ENCODE measurements at regions not wholly inside any gene's neighbourhood (a gene's known extent, or its start where the extent isn't known, plus 50 kb on each side); places are given as distances from the start of the nearest gene placed in this dataset.

DNA sequence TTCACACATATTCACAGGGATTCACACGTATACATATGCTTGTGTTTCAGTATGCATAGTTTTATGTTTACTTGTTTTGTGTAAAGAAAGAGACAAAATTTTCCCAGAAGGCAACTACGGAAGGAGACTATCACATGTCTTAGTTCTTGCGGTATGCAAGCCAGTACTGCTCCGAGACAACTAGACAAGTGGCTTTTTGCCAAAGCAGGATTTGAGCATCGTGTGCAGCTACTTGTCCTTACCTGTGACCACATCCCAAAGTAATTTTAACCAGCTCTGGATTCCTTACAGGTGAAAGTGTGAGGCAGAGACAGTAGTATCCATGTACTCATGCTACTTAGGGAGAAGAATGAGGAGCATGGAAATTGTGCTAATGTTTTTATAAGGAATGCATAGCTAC lies 591.4 kb upstream of the NR2F2 start:
- Histone ChIP-seq H3K36me3 (ENCODE audit: insufficient read depth, low read length) (no peaks in the 10 kb centered on the region), H3K4me3 (ENCODE audit: low read depth in 1 of 2, low read length in 2 of 2) (no peak overlapping the region), H3K79me2 (ENCODE audit: insufficient read depth, low read length) (no peaks in the 10 kb centered on the region), H2AFZ (ENCODE audit: low read depth, low read length) (no peak overlapping the region), H3K9me3 (ENCODE audit: insufficient read depth, low read length, severe bottlenecking) (no peaks in the 10 kb centered on the region), H3K27ac (ENCODE audit: low read length) (no peak overlapping the region), H3K4me2 (ENCODE audit: insufficient read depth, low read length) (no peak overlapping the region), H3K27me3 (ENCODE audit: insufficient read depth, low read length, poor library complexity) (no peaks in the 10 kb centered on the region), H4K20me1 (ENCODE audit: insufficient read depth, low read length) (no peaks in the 10 kb centered on the region), H3K4me1 (ENCODE audit: insufficient read depth, low read length) (peaks cover 33% of the 10 kb centered on the region), H3K9ac (ENCODE audit: low read depth, low read length) (no peak overlapping the region)
- DNase-seq = no peak
- no peak for TF ChIP-seq EZH2 (IDR thresholded peaks at IDR 0.05; ENCODE audit: borderline replicate concordance, low read depth, low read length, severe bottlenecking)
- TF ChIP-seq, protein P1, sequence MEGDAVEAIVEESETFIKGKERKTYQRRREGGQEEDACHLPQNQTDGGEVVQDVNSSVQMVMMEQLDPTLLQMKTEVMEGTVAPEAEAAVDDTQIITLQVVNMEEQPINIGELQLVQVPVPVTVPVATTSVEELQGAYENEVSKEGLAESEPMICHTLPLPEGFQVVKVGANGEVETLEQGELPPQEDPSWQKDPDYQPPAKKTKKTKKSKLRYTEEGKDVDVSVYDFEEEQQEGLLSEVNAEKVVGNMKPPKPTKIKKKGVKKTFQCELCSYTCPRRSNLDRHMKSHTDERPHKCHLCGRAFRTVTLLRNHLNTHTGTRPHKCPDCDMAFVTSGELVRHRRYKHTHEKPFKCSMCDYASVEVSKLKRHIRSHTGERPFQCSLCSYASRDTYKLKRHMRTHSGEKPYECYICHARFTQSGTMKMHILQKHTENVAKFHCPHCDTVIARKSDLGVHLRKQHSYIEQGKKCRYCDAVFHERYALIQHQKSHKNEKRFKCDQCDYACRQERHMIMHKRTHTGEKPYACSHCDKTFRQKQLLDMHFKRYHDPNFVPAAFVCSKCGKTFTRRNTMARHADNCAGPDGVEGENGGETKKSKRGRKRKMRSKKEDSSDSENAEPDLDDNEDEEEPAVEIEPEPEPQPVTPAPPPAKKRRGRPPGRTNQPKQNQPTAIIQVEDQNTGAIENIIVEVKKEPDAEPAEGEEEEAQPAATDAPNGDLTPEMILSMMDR (IDR thresholded peaks at IDR 0.05; ENCODE audit: borderline replicate concordance, extremely low read depth, low read length, poor library complexity, severe bottlenecking) = no peak
- ATAC-seq (ENCODE audit: insufficient read depth, low read depth) = no peak

DNA sequence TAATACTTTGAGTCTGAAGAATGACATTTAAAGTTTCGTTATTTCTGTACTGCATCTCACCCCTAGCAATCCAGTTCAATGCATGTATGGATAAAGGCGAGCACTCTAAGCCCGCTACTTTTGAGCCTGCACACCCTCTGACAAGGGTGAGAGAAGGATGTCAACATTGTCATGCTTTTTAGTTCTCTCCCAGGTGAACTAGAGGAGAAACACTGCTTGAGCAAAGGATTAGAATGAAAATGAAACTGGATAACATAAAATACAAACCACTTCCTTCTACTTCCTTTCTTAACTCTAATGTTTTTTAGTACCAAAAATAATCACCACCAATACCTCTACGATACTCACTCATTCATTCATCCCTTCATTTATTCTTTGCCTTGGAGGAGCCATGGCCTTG lies 588.7 kb upstream of the NR2F2 start:
- no peak for DNase-seq
- Histone ChIP-seq H3K36me3 (ENCODE audit: insufficient read depth, low read length) (no peaks in the 10 kb centered on the region), H3K4me2 (ENCODE audit: insufficient read depth, low read length) (no peak overlapping the region), H3K4me1 (ENCODE audit: insufficient read depth, low read length) (peaks cover 11% of the 10 kb centered on the region), H4K20me1 (ENCODE audit: insufficient read depth, low read length) (no peaks in the 10 kb centered on the region), H3K9ac (ENCODE audit: low read depth, low read length) (no peak overlapping the region), H3K9me3 (ENCODE audit: insufficient read depth, low read length, severe bottlenecking) (no peaks in the 10 kb centered on the region), H2AFZ (ENCODE audit: low read depth, low read length) (peak overlapping the region; percentile 58), H3K4me3 (ENCODE audit: low read depth in 1 of 2, low read length in 2 of 2) (no peak overlapping the region), H3K27ac (ENCODE audit: low read length) (peak overlapping the region; percentile 25; the same call in 1 of the 2 replicates), H3K27me3 (ENCODE audit: insufficient read depth, low read length, poor library complexity) (no peaks in the 10 kb centered on the region), H3K79me2 (ENCODE audit: insufficient read depth, low read length) (no peaks in the 10 kb centered on the region)
- no peak for TF ChIP-seq EZH2 (IDR thresholded peaks at IDR 0.05; ENCODE audit: borderline replicate concordance, low read depth, low read length, severe bottlenecking)
- TF ChIP-seq, protein P1 (IDR thresholded peaks at IDR 0.05; ENCODE audit: borderline replicate concordance, extremely low read depth, low read length, poor library complexity, severe bottlenecking) = no peak
- peak; percentile 72 for ATAC-seq (ENCODE audit: insufficient read depth, low read depth)

DNA sequence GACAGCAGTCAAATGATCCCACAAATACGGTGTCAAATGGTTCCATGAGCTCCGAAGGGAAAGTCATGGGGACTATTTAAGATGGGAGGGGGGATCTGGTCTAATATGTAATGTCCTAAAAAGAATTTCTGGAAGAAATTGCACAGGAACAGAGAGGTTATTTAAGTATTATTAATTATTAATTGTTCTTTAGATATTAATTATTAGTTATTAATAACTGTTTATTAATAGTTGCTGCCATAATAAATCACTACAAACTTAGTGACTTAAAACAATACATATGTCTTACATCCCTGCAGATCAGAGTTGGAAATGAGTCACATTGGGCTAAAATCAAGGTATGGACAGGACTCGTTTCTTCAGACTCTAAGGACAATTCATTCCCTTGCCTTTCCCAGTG lies 588.2 kb upstream of the NR2F2 start:
- Histone ChIP-seq H3K4me3 (ENCODE audit: low read depth in 1 of 2, low read length in 2 of 2) (no peak overlapping the region), H3K4me2 (ENCODE audit: insufficient read depth, low read length) (no peak overlapping the region), H3K27me3 (ENCODE audit: insufficient read depth, low read length, poor library complexity) (no peaks in the 10 kb centered on the region), H2AFZ (ENCODE audit: low read depth, low read length) (peak overlapping the region; percentile 58), H3K4me1 (ENCODE audit: insufficient read depth, low read length) (peaks cover 11% of the 10 kb centered on the region), H4K20me1 (ENCODE audit: insufficient read depth, low read length) (no peaks in the 10 kb centered on the region), H3K36me3 (ENCODE audit: insufficient read depth, low read length) (no peaks in the 10 kb centered on the region), H3K27ac (ENCODE audit: low read length) (peak overlapping the region; percentile 25; the same call in 1 of the 2 replicates), H3K9me3 (ENCODE audit: insufficient read depth, low read length, severe bottlenecking) (no peaks in the 10 kb centered on the region), H3K9ac (ENCODE audit: low read depth, low read length) (no peak overlapping the region), H3K79me2 (ENCODE audit: insufficient read depth, low read length) (no peaks in the 10 kb centered on the region)
- TF ChIP-seq EZH2 (IDR thresholded peaks at IDR 0.05; ENCODE audit: borderline replicate concordance, low read depth, low read length, severe bottlenecking) = no peak
- TF ChIP-seq, protein P1 (IDR thresholded peaks at IDR 0.05; ENCODE audit: borderline replicate concordance, extremely low read depth, low read length, poor library complexity, severe bottlenecking) = no peak
- ATAC-seq (ENCODE audit: insufficient read depth, low read depth) (no peak), DNase-seq (no peak)

DNA sequence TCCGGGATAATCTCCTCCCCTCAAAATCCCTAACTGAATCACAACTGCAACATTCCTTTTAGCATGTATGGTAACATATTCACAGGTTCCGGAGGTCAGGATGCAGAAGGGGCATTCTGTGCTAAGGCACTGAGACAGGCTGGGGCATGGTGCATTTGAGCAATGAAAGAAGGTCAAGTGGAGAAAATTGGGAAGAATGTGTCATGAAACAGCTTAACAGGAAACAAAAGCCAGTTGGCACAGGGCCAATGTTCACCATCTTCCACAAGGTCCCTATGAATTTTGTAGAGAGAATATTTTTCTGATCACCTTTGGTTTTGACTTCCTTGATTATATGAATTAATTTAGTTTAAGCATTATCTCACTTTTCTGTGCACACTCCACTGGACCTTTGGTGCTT lies 587.7 kb upstream of the NR2F2 start:
- no peak for TF ChIP-seq EZH2 (IDR thresholded peaks at IDR 0.05; ENCODE audit: borderline replicate concordance, low read depth, low read length, severe bottlenecking)
- TF ChIP-seq, protein P1 (IDR thresholded peaks at IDR 0.05; ENCODE audit: borderline replicate concordance, extremely low read depth, low read length, poor library complexity, severe bottlenecking) = no peak
- H3K9ac ChIP-seq (ENCODE audit: low read depth, low read length) = no peak overlapping the region
- H3K36me3 ChIP-seq (ENCODE audit: insufficient read depth, low read length) = no peaks in the 10 kb centered on the region
- ATAC-seq (ENCODE audit: insufficient read depth, low read depth) = no peak
- H3K4me1 ChIP-seq (ENCODE audit: insufficient read depth, low read length) = peaks cover 11% of the 10 kb centered on the region
- no peaks in the 10 kb centered on the region for H3K27me3 ChIP-seq (ENCODE audit: insufficient read depth, low read length, poor library complexity)
- H3K4me3 ChIP-seq (ENCODE audit: low read depth in 1 of 2, low read length in 2 of 2) = no peak overlapping the region
- H3K9me3 ChIP-seq (ENCODE audit: insufficient read depth, low read length, severe bottlenecking) = no peaks in the 10 kb centered on the region
- no peak overlapping the region for H3K27ac ChIP-seq (ENCODE audit: low read length)
- no peak overlapping the region for H3K4me2 ChIP-seq (ENCODE audit: insufficient read depth, low read length)
- no peak for DNase-seq
- no peaks in the 10 kb centered on the region for H3K79me2 ChIP-seq (ENCODE audit: insufficient read depth, low read length)
- H4K20me1 ChIP-seq (ENCODE audit: insufficient read depth, low read length) = no peaks in the 10 kb centered on the region
- H2AFZ ChIP-seq (ENCODE audit: low read depth, low read length) = no peak overlapping the region
